DMS153 treated with DMSO at 0.1 percent for 48 hours (cell line): ENCODE measurements at regions not wholly inside any gene's neighbourhood (a gene's known extent, or its start where the extent isn't known, plus 50 kb on each side); places are given as distances from the start of the nearest gene placed in this dataset.

ENCODE experiments used
- DNase-seq: peaks from one replicate; lab custom pipeline; 2025; ENCODE audit not compliant: unreplicated experiment; lab: John Stamatoyannopoulos, UW

DNA sequence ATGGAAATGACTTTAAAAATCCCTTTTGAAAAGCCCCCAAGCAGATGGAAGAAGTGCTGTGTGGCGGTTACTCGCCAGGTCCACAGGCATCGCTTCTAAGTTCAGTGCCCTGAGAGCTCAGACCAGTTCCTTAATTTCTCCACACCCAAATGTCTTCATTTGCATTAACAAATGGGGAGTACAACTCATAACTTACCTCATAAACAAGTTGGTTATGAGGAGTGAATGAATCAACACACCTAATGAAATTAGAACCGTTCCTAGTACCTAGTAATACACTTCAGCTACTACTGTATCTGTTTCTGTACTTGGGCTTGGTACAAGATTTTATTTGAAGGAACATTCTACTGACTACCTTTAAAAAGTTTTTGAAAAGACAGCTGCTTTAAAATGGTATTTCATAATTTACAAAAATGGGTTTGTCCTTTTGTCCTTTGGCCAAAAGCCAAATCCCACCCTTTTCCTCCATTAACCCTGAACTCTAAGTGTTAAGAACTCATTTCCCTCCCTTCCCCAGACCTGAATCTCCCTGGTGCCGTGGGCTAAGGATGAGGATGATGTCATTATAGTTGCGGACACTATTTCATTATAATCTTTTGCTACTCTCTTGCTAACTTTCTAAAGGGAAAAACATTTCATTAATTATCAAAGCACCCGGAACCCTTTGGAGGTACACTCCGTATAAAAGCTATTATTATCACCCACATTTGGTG is 221.5 kb upstream of the CELF2 start:
- no peak for DNase-seq

DNA sequence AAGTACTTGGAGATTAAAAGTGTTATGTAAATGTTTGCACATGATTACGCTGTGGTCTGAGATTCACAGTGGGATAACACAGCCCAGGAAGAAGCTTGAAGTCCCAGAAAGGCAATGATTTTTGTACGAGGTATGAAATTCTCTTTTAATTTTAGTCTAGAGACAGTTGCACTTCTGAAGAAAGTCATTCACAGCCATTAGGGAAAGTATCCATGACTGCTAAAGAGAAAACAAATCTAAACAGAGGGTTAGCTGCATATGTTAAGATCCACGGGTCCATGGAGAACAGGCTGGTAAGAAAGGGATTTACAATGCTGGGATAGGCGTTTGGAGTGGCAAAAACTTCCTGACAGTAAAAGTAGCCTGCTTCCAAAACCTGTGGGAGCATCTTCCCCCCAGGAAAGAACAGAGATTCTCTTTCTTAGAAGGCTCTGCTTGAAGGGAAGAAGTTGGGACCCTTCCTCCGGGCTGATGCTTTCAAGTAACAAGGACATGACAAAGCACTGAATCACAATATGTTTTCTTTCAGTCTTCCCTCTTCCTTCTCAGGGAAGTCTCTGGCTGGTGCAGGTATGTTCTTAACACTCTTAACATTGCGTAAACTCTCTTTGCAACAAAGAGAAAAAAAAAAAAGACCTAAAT is 220.8 kb upstream of the CELF2 start:
- DNase-seq: no peak

DNA sequence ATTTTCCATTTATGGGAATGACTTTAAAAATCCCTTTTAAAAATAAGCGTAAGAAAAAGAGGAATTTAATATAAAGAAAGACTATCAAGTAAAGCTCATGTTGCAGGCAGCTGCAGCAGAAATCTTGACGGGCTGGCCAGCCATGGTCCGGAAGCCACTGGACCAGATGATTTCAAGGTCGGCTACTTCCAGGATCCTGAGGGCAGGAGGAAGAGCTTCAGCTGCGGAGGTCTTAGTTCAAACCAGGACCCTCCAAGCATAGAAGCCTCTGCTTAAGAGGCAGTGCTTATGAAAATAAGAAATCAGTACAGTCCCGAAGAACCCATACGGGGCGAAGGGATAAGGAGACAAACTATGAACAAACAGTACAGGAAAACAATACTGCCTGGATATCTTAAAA is 220.2 kb upstream of the CELF2 start:
- no peak for DNase-seq

DNA sequence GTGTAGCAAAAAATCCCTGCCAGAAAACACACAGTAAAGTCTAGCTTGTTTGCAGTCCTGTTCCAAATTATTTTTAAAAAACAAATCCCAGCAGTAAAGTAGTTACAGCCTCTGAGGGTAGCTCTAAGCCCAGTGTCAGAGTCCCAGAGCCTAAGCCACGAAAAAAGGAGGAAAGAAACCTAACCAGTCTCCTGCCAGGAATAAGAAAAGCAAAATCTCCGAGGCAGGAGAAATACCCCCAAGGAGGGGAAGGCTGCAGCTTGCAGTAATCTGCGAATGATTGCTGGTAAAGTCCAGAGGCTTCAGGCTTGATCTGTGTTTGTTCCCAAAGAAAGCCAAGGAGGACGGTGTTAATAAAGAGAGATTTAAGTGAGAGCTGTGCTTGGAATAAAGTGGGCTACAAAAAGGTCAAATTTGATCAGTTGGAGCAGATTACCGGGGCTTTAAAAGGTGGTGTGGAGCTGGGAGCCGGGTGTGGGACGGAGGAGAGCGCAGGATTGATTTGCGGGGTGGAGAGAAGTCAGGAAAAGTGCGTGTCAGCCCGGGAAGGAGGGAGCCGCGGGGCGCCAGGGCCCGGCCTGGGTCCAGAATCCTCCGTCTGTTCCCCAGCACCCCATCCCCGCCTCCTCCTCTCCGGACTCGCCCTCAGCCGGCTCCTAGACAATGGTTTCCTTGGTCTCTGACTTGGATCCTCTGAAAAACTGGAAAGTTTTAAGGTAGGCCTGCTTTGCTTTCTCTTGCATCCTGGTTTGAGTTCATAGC is 219.4 kb upstream of the CELF2 start:
- DNase-seq: no peak

DNA sequence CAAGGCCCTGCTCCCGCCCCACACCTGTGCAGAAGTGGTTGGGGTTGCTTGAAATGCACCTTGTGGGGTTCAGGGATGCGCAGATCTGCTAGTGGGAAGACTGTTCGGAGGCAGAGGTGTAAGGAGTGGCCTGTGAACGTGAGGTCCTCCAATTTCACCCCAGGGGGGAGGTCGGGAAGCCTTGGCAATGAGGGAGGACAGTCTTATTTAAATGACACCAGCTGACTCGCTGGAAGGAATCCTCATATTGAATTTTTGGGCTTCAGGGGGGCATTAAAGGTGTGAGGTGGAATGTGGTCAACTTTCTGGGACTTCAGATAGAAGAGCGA is 218.8 kb upstream of the CELF2 start:
- DNase-seq: no peak

DNA sequence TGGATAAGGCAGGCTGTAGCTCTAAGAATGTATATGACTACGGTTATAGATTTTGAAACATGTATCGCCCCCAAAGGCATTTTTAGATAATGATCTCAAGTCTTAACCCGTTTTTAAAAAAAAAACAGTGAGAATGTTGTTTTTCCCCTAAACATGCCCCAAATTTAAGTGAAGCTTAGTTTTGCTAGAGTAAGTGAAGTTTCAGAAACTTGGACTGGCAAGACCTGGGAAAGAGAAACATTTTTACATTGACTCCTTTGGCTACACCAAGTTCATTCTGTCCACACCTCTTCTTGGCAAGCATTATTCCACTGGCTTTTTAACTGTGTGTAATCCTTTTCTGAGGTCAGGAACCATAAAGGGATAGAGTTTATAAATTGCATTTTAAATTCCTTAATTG is 216.7 kb upstream of the CELF2 start:
- DNase-seq: no peak

DNA sequence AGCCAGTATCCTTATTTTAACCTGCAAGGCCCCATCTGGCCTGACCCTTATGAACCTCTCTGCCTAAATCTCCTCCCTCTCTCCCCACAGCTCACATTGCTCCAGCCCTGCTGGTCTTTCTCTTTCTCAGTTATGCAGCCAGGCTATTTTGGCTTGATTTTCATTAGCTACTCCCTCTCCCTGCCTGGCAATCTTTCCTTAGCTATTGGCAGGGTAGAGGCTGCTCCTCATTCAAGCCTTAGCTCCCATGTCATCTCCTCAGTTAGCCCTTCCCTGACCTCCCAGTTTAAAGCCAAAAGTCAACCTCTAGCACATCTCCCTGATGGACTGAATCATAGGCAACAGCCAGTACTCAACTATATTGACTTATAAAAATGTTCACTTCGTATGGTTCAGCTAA is 214.4 kb upstream of the CELF2 start:
- no peak for DNase-seq

DNA sequence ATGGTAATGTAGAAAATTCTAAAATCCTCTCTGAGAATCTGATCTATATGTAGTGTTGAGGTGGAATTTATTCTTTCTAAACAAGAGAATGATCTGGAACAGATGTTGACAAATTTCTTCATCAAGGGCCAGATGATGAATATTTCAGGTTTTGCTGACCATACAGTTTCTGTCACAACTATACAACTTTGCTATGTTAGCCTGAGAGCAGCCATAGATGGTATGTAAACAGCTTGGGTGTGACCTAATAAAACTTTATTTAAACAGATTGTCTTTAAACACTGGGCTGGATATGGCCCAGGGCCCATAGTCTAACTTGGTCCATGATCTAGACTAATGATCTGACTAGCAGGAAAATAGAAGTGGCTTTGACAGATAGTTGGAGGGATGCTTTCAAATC is 213.6 kb upstream of the CELF2 start:
- DNase-seq: no peak

DNA sequence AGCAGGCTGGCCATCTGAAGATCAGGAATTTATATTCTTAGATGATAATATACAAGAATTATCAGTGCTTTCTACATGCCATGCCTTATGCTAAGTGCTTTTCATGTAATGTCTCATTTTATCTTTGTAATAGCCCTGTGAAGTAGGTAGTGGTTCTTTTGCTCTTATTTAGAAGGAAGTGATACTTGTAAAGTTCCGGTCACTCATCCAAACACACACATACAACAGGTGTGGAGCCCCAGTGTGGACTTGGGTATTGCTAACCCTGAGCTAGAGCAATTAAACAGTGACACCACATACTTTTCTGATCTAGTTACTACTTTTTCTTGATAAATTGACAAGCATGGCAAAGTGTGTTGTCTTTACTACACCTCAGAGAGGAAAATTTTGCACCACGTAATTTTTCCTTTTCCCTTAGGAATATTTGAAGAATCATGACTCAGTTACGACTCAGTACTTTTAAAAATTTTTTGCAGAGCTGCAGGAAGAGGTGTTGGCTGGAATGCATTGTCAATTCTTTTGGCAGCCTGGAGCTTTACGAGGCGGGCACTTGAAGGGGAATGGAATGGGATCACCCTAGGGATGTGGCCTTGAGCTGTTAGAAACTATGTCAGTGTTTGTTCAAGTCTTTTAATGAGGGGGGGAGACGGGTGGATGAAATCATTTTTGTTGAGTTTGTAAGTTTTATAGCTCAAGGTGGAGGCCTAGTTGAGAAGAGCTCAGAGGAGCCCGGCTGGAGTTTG is 212.5 kb upstream of the CELF2 start:
- DNase-seq: no peak

DNA sequence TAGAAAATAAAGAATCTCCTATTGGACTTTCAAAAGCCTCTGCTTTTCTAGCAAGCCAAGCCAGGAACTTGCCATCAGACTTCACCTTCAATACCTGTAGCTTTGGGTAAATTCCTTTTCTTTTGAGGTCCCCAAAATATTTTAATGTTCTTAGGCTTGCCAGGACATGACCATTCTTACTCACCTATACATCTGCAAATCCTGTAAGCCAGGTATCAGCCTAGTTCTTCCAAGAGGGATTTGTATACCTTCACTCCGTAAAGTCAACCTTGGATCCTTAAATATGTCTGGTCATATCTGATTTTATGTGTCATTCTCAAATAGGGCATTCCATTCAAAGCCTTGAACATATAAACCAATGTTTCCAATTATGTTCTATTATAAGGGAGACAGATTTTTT is 210.6 kb upstream of the CELF2 start:
- DNase-seq: no peak

DNA sequence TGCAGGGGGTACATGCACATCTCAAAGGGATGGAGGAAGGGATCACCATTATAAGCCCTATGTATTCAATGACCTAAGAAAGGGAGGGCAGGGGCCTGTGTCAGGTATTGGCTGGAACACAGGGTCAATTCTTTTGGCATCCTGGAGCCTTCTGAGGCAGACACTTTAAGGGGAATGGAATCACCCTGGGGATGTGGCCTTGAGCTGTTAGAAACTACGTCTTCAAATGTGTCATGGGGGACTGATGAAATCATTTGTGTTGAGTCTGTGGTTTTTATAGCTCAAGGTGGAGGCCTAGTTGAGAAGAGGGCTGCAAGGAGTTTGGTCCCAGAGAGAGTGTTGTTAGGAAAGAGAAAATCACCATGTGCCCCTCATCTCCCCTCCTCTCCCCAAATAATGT is 206.1 kb upstream of the CELF2 start:
- no peak for DNase-seq

DNA sequence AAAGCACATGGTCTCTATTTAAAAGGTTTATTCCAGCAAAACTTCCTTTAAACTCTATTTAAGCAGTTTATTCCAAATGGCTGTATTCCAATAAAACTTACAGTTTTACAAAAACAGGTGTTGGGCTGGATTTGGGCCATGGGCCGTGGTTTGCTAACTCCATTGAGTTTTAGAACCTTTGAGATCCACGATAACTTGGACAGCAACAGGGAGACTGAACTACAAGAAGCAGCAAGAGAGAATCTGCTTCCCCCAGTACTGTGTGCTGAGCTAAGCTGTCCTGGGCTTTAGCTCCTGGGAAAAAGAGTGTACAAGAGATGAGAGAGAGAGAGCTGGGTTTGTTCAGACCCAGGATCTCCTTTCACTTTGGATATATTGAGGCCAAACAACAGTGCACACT is 204.0 kb upstream of the CELF2 start:
- DNase-seq: no peak

DNA sequence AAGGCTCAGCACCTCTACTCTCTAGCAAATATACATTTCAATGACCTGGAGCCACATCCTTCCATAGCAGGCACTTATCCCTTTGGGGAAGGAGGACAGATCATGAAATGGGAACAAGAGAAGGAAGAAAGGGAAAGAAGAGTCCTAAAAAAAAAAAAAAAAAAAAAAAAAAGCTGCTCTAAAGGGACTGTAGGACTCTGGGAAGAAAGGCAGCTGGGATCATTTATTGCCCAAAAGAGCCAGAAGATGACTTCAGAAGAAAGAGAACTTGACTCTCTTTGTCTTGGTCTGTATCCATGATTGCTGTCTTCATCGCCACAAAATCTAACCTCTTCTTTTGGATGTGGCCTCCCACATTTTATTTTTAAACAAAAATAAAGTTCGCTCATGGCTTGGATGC is 203.6 kb upstream of the CELF2 start:
- no peak for DNase-seq

DNA sequence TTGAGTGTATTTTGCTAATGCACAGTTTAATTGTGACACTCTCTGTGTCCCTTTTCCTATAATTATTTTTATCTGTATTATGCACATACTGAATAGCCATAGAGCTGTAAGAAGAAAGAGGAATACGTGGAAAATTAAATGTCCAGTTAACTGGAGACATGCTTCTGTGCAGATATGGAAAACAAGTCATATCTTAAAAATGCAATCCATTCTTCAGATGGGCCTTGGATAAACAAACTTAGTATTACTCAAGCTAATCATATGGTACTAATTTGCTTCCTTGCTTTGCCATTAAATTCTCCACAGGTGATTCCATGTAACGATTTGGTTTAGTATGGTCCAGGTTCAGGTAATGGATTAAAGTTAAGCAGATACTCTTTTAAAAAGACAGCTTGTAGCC is 201.2 kb upstream of the CELF2 start:
- DNase-seq: no peak

DNA sequence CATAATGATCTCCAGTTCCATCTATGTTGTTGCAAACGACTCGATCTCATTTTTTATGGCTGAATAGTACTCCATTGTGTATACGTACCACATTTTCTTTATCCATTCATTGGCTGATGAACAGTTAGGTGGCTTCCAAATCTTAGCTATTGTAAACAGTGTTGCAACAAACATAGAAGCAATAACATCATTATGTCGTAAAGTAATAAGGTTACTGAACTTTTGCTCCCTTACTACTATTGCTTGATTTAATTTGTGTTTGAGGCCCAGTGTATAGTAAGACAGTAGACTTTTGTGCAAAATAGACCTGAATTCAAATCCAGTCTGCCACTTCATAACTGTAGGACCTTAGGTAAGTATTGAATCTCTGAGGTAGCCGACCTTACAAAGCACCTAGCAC is 200.1 kb upstream of the CELF2 start:
- DNase-seq: no peak

DNA sequence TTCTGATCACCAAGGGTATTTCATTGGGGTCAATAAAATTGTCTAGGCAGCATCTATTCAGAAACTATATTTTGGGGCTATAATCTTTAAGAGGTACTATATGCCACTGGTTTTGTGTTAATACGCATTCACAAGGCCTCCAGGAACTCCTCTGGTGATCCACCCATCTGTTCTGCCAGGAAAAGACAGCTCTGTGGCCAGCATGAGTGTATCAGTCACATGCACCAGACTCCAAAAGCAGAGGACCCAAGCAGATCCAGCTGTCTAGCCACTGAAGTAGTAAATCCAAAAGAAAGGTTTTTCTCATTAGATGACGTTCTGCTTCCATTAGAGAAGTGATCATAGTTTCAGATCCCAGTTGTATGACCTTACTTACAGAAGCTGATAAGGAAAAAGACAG is 199.6 kb upstream of the CELF2 start:
- no peak for DNase-seq

DNA sequence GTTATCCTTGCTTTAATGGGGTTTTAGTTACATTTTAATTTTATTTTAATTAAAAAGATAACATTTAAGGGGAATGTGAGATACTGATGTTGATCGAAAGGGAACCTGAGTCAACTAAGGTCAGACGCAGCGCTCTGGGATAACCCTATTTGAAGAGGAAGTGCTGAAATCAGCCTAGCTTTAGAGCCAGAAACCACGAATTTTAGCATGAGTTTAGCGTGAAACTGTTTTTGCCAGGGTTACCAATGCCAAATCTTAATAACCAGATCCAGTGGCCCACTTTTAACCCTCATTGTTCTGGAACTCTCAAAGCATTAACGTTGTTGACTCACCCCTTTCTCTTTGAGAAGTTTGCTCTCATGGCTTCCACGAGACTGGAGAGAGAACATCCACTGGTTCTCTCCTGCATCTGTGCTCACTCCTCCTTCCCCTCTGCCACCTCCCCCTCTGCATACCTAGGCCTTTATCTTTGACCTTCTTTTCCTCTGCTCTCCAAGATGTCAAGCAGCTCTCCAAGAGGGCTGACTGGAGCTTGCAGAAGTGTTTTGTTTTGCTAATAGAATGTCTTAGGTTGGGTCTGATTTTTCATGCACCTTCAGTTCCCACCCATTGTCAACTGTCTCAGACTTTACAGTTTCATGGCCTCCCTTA is 198.3 kb upstream of the CELF2 start:
- no peak for DNase-seq

DNA sequence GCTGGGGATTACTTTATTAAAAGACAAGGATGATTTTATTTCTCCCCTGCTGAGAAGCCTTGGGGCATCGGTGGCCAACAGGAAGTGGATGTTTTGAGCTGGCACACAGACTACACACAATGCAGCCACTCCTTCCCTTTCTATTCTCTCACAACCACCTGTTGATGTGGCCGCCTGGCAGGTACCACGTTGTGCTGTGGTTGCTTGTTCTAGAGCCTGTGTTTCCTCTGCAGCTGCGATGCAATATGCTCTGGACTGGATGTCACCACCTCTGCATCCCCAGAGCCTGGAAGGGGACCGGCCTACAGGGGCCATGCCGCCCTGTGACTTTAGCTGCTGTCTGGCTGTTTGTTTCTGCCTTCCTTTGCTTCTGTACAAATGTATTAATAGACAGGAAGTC is 195.7 kb upstream of the CELF2 start:
- no peak for DNase-seq

DNA sequence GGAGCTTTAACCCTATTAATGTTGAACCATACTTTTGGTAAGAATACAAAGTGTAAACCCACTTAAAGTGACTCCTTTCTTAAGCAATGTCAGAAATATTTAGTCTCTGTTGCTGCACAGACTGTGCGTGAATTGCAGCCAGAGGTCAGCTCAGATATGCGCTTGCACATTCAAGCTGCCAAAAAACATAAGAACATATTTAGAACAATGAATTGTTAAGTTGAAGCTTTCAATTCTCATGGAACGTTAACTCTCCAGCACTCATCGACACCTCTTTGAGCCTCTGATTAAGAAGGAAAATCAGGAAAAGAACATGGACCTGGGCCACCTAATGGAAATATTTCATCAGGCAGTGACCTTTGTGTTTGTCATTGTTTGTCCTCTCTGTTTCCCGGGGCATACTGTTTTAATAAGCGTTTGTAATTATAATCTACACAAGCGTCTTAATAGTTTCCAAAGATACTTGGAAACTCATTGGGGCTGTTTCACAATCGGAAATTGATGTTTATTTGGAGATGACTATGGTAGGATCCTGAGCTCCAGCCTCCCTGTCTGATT is 193.0 kb upstream of the CELF2 start:
- no peak for DNase-seq

DNA sequence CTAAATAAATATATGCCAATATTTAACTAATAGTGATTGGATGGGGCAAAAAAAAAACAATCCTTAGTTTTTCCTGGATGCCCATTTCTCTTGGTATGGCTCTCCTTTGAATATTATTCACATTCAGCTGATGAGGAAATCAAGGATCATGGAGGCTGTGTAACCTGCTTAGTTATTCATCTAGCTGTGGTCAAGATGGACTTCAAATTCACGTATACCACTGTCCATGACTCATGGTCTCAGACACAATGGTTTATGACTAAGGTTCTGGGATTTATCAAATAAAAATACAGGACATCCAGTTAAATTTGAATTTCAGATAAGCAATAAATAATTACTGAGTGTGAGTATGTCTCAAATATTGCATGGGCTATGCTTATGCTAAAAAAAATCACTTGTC is 191.5 kb upstream of the CELF2 start:
- DNase-seq: no peak

DNA sequence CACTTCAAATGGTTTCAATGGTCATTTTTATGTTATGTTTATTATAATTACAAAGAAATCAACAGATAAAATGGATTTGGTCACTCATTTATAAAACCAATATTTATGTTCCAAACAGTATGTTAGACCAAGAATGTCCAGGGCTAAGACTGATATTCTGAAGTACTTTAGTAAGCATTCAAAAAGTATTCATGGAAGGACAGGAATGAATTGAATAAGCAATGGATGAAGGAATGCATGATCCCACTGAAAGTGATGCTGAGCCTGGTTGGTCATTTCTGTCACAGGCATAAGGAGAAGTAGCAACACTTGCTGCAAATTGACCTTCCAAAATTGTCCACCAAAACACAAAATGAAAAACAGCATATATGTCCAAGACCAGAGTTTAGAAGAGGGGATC is 189.0 kb upstream of the CELF2 start:
- no peak for DNase-seq
